CD8-positive, alpha-beta memory T cell (primary cell): ENCODE measurements at regions not wholly inside any gene's neighbourhood (a gene's known extent, or its start where the extent isn't known, plus 50 kb on each side); places are given as distances from the start of the nearest gene placed in this dataset.

Experiments
- CTCF ChIA-PET: fragments of 350-600 bp; sonication (Branson Sonifier 250); formaldehyde crosslinking; loops from one replicate; lab custom pipeline; 2021; ENCODE audit warnings: antibody characterized with exemption; lab: Charles Lee
- POLR2A ChIA-PET: fragments of 350-600 bp; sonication (Branson Sonifier 250); formaldehyde crosslinking; loops from one replicate; lab custom pipeline; 2021; ENCODE audit warnings: antibody characterized with exemption; lab: Charles Lee
- DNase-seq, 5 donors: peaks; one replicate each; pipeline versions ENCODE4 v3.0.0 to v3.0.0-alpha.2; 2020 to 2022; ENCODE audit warnings: mixed read lengths in 1 of 5
- H3K27ac ChIP-seq: one replicate; pipeline ENCODE4 v1.7.0; 2013; ENCODE audit warnings: low read depth, mild to moderate bottlenecking, low read length, moderate library complexity
- H3K27me3 ChIP-seq: 2 replicates; pipeline ENCODE4 v1.7.0; 2013; ENCODE audit warnings: low read length, mild to moderate bottlenecking; ENCODE audit not compliant: insufficient read depth, poor library complexity, severe bottlenecking
- H3K36me3 ChIP-seq: 2 replicates; pipeline ENCODE4 v1.7.0; 2013; ENCODE audit warnings: mild to moderate bottlenecking, low read length, moderate library complexity; ENCODE audit not compliant: insufficient read depth
- H3K4me1 ChIP-seq: 2 replicates; pipeline ENCODE4 v1.7.0; 2013; ENCODE audit warnings: mild to moderate bottlenecking, low read length, moderate library complexity; ENCODE audit not compliant: insufficient read depth
- H3K4me3 ChIP-seq: 2 replicates; pipeline ENCODE4 v1.7.0; 2013; ENCODE audit warnings: mild to moderate bottlenecking, low read length
- H3K9me3 ChIP-seq: 2 replicates; pipeline ENCODE4 v1.7.0; 2013; ENCODE audit warnings: mild to moderate bottlenecking, low read length
- H3K27ac Mint-ChIP-seq, 8 donors: one replicate each; pipeline ENCODE4 v1.8.0; 2020 to 2021; ENCODE audit warnings: mixed read lengths in 8 of 8, mild to moderate bottlenecking in 6 of 8, inconsistent platforms in 3 of 8, moderate library complexity in 3 of 8
- H3K27me3 Mint-ChIP-seq, 2 donors: one replicate each; pipeline ENCODE4 v1.8.0; 2020 to 2021; ENCODE audit warnings: mixed read lengths in 2 of 2, mild to moderate bottlenecking in 1 of 2, moderate library complexity in 1 of 2
- H3K36me3 Mint-ChIP-seq, 3 donors: one replicate each; pipeline ENCODE4 v1.8.0; 2020 to 2021; ENCODE audit warnings: mixed read lengths in 3 of 3, inconsistent platforms in 1 of 3, mild to moderate bottlenecking in 1 of 3
- H3K4me1 Mint-ChIP-seq, 3 donors: one replicate each; pipeline ENCODE4 v1.8.0; 2020 to 2021; ENCODE audit warnings: mixed read lengths in 3 of 3, inconsistent platforms in 1 of 3, mild to moderate bottlenecking in 1 of 3
- H3K4me3 Mint-ChIP-seq, 7 donors: one replicate each; pipeline ENCODE4 v1.8.0; 2020 to 2021; ENCODE audit warnings: mixed read lengths in 7 of 7, mild to moderate bottlenecking in 6 of 7, moderate library complexity in 4 of 7, inconsistent platforms in 2 of 7
- H3K9me3 Mint-ChIP-seq, 5 donors: one replicate each; pipeline ENCODE4 v1.8.0; 2020 to 2022; ENCODE audit warnings: mixed read lengths in 5 of 5, mild to moderate bottlenecking in 3 of 5, moderate library complexity in 2 of 5, inconsistent platforms in 1 of 5

GRCh38 chr2:162928356-162928755 lies 89.8 kb upstream of the KCNH7 start:
- Histone ChIP-seq H3K9me3 (no peaks in the 10 kb centered on the region), H3K27me3 (no peaks in the 10 kb centered on the region), H3K4me1 (no peaks in the 10 kb centered on the region), H3K4me3 (no peak overlapping the region), H3K27ac (no peak overlapping the region), H3K36me3 (no peaks in the 10 kb centered on the region)
- POLR2A ChIA-PET, result no interaction called here
- H3K27ac Mint-ChIP-seq, result no peak overlapping the region
- no peaks in the 10 kb centered on the region for H3K36me3 Mint-ChIP-seq
- H3K9me3 Mint-ChIP-seq, result peaks cover 0 to 5% (median 0%) of the 10 kb centered on the region in 5 donors
- no peaks in the 10 kb centered on the region for H3K4me1 Mint-ChIP-seq
- H3K4me3 Mint-ChIP-seq, result no peak overlapping the region
- DNase-seq, result no peak
- no peaks in the 10 kb centered on the region for H3K27me3 Mint-ChIP-seq
- CTCF ChIA-PET, result no interaction called here

GRCh38 chr2:162926907-162927306 lies 88.3 kb upstream of the KCNH7 start:
- Histone ChIP-seq H3K27ac (no peak overlapping the region), H3K4me1 (no peaks in the 10 kb centered on the region), H3K9me3 (no peaks in the 10 kb centered on the region), H3K27me3 (no peaks in the 10 kb centered on the region), H3K36me3 (no peaks in the 10 kb centered on the region), H3K4me3 (no peak overlapping the region)
- ChIA-PET POLR2A (no interaction called here), CTCF (no interaction called here)
- Mint-ChIP-seq H3K9me3 (peaks cover 0 to 5% (median 0%) of the 10 kb centered on the region in 5 donors), H3K27me3 (no peaks in the 10 kb centered on the region), H3K4me1 (no peaks in the 10 kb centered on the region), H3K36me3 (no peaks in the 10 kb centered on the region), H3K4me3 (no peak overlapping the region), H3K27ac (no peak overlapping the region)
- DNase-seq, result no peak

GRCh38 chr2:162926501-162926900 lies 87.9 kb upstream of the KCNH7 start:
- Histone ChIP-seq H3K4me3 (no peak overlapping the region), H3K27me3 (no peaks in the 10 kb centered on the region), H3K4me1 (no peaks in the 10 kb centered on the region), H3K36me3 (no peaks in the 10 kb centered on the region), H3K27ac (no peak overlapping the region), H3K9me3 (no peaks in the 10 kb centered on the region)
- Mint-ChIP-seq H3K36me3 (no peaks in the 10 kb centered on the region), H3K4me3 (no peak overlapping the region), H3K9me3 (peaks cover 0 to 5% (median 0%) of the 10 kb centered on the region in 5 donors), H3K27ac (no peak overlapping the region), H3K4me1 (no peaks in the 10 kb centered on the region), H3K27me3 (no peaks in the 10 kb centered on the region)
- ChIA-PET POLR2A (no interaction called here), CTCF (no interaction called here)
- no peak for DNase-seq

GRCh38 chr2:162925595-162925994 lies 87.0 kb upstream of the KCNH7 start:
- H3K9me3 Mint-ChIP-seq, result peaks cover 0 to 5% (median 0%) of the 10 kb centered on the region in 5 donors

GRCh38 chr2:162919111-162919510 lies 80.5 kb upstream of the KCNH7 start:
- Mint-ChIP-seq H3K9me3 (peaks cover 0 to 7% (median 2%) of the 10 kb centered on the region in 5 donors), H3K36me3 (no peaks in the 10 kb centered on the region), H3K4me3 (no peak overlapping the region), H3K27me3 (no peaks in the 10 kb centered on the region), H3K27ac (no peak overlapping the region), H3K4me1 (no peaks in the 10 kb centered on the region)
- Histone ChIP-seq H3K4me1 (no peaks in the 10 kb centered on the region), H3K36me3 (no peaks in the 10 kb centered on the region), H3K27me3 (no peaks in the 10 kb centered on the region), H3K4me3 (no peak overlapping the region), H3K27ac (no peak overlapping the region), H3K9me3 (no peaks in the 10 kb centered on the region)
- no peak for DNase-seq
- ChIA-PET POLR2A (no interaction called here), CTCF (no interaction called here)

More at GRCh38 chr2:162925595-162925994, 87.0 kb upstream of the KCNH7 start:
- Histone ChIP-seq H3K27me3 (no peaks in the 10 kb centered on the region), H3K4me3 (no peak overlapping the region), H3K9me3 (no peaks in the 10 kb centered on the region), H3K27ac (no peak overlapping the region), H3K4me1 (no peaks in the 10 kb centered on the region), H3K36me3 (no peaks in the 10 kb centered on the region)
- Mint-ChIP-seq H3K4me1 (no peaks in the 10 kb centered on the region), H3K27ac (no peak overlapping the region), H3K27me3 (no peaks in the 10 kb centered on the region), H3K4me3 (no peak overlapping the region), H3K36me3 (no peaks in the 10 kb centered on the region)
- CTCF ChIA-PET, result no interaction called here
- no peak for DNase-seq
- POLR2A ChIA-PET, result no interaction called here

- Mint-ChIP-seq H3K27me3 (no peaks in the 10 kb centered on the region), H3K4me3 (no peak overlapping the region), H3K36me3 (no peaks in the 10 kb centered on the region), H3K9me3 (peaks cover 0 to 7% (median 2%) of the 10 kb centered on the region in 5 donors), H3K4me1 (no peaks in the 10 kb centered on the region), H3K27ac (no peak overlapping the region)
- CTCF ChIA-PET, result no interaction called here
- Histone ChIP-seq H3K9me3 (no peaks in the 10 kb centered on the region), H3K27ac (no peak overlapping the region), H3K4me1 (no peaks in the 10 kb centered on the region), H3K4me3 (no peak overlapping the region), H3K27me3 (no peaks in the 10 kb centered on the region), H3K36me3 (no peaks in the 10 kb centered on the region)
- DNase-seq, result no peak
- POLR2A ChIA-PET, result no interaction called here
These were observed 79.1 kb upstream of the KCNH7 start for GRCh38 chr2:162917626-162918025.

- H3K4me1 Mint-ChIP-seq, result no peaks in the 10 kb centered on the region
- no peak overlapping the region for H3K27ac Mint-ChIP-seq
- Histone ChIP-seq H3K4me1 (no peaks in the 10 kb centered on the region), H3K4me3 (no peak overlapping the region), H3K27ac (no peak overlapping the region), H3K36me3 (no peaks in the 10 kb centered on the region), H3K27me3 (no peaks in the 10 kb centered on the region), H3K9me3 (no peaks in the 10 kb centered on the region)
- ChIA-PET POLR2A (no interaction called here), CTCF (no interaction called here)
- peaks cover 0 to 7% (median 2%) of the 10 kb centered on the region in 5 donors for H3K9me3 Mint-ChIP-seq
- H3K27me3 Mint-ChIP-seq, result no peaks in the 10 kb centered on the region
- no peaks in the 10 kb centered on the region for H3K36me3 Mint-ChIP-seq
- H3K4me3 Mint-ChIP-seq, result no peak overlapping the region
- no peak for DNase-seq
These were observed 77.8 kb upstream of the KCNH7 start for GRCh38 chr2:162916286-162916801.

- H3K36me3 Mint-ChIP-seq, result no peaks in the 10 kb centered on the region
- no peaks in the 10 kb centered on the region for H3K4me1 Mint-ChIP-seq
- Histone ChIP-seq H3K27me3 (no peaks in the 10 kb centered on the region), H3K9me3 (no peaks in the 10 kb centered on the region), H3K36me3 (no peaks in the 10 kb centered on the region), H3K27ac (no peak overlapping the region), H3K4me1 (no peaks in the 10 kb centered on the region), H3K4me3 (no peak overlapping the region)
- CTCF ChIA-PET, result no interaction called here
- POLR2A ChIA-PET, result no interaction called here
- peaks cover 0 to 7% (median 2%) of the 10 kb centered on the region in 5 donors for H3K9me3 Mint-ChIP-seq
- H3K27me3 Mint-ChIP-seq, result no peaks in the 10 kb centered on the region
- H3K27ac Mint-ChIP-seq, result no peak overlapping the region
- no peak overlapping the region for H3K4me3 Mint-ChIP-seq
- DNase-seq, result no peak
These were observed 77.3 kb upstream of the KCNH7 start for GRCh38 chr2:162915858-162916257.

- Histone ChIP-seq H3K27me3 (no peaks in the 10 kb centered on the region), H3K4me3 (no peak overlapping the region), H3K36me3 (no peaks in the 10 kb centered on the region), H3K27ac (no peak overlapping the region), H3K4me1 (no peaks in the 10 kb centered on the region), H3K9me3 (no peaks in the 10 kb centered on the region)
- no peak overlapping the region for H3K27ac Mint-ChIP-seq
- H3K4me3 Mint-ChIP-seq, result no peak overlapping the region
- H3K4me1 Mint-ChIP-seq, result no peaks in the 10 kb centered on the region
- POLR2A ChIA-PET, result no interaction called here
- no peaks in the 10 kb centered on the region for H3K27me3 Mint-ChIP-seq
- peaks cover 0 to 7% (median 3%) of the 10 kb centered on the region in 5 donors for H3K9me3 Mint-ChIP-seq
- no peak for DNase-seq
- no peaks in the 10 kb centered on the region for H3K36me3 Mint-ChIP-seq
- CTCF ChIA-PET, result no interaction called here
These were observed 75.6 kb upstream of the KCNH7 start for GRCh38 chr2:162914161-162914560.
